PC-9 (cell line): ENCODE measurements at regions not wholly inside any gene's neighbourhood (a gene's known extent, or its start where the extent isn't known, plus 50 kb on each side); places are given as distances from the start of the nearest gene placed in this dataset.

ENCODE experiments used
- BruUV-seq: library from RNA; stranded (reverse); fragments of 400-500 nt; replicated peaks from 2 replicates; lab custom pipeline; 2021; lab: Mats Ljungman, UMichigan
- CTCF ChIA-PET: fragments of 300-600 bp; sonication (Branson Sonifier 250); formaldehyde crosslinking; loops from one replicate; lab custom pipeline; 2022; ENCODE audit warnings: antibody characterized with exemption; lab: Charles Lee
- POLR2A ChIA-PET: fragments of 300-600 bp; sonication (Branson Sonifier 250); formaldehyde crosslinking; loops from one replicate; lab custom pipeline; 2022; ENCODE audit warnings: antibody characterized with exemption; ENCODE audit not compliant: unreplicated experiment; lab: Charles Lee
- DNase-seq, 2 experiments: peaks; one replicate each; pipeline versions ENCODE4 v3.0.0 to v3.0.0-alpha.2; 2015 to 2022; ENCODE audit warnings: mixed read lengths in 1 of 2
- H2AFZ ChIP-seq: fragments of 200-600 bp; sonication (generic); 2 replicates; pipeline ENCODE4 v1.8.1; 2017; ENCODE audit warnings: antibody characterized with exemption
- H3F3A ChIP-seq: fragments of 200-600 bp; sonication (generic); 2 replicates; pipeline ENCODE4 v1.8.1; 2017; ENCODE audit warnings: antibody characterized with exemption, mild to moderate bottlenecking, low read depth; ENCODE audit not compliant: insufficient read depth
- H3K27ac ChIP-seq: fragments of 200-600 bp; sonication (generic); 2 replicates; pipeline ENCODE4 v1.6.1; 2016; ENCODE audit warnings: mixed run types
- H3K27me3 ChIP-seq: fragments of 200-600 bp; sonication (generic); 2 replicates; pipeline ENCODE4 v1.6.1; 2016; ENCODE audit warnings: low read depth, mixed run types; ENCODE audit not compliant: insufficient read depth
- H3K36me3 ChIP-seq: fragments of 200-600 bp; sonication (generic); 2 replicates; pipeline ENCODE4 v1.6.1; 2016; ENCODE audit warnings: low read depth, mixed run types
- H3K4me1 ChIP-seq: fragments of 200-600 bp; sonication (generic); replicated peaks from 2 replicates; pipeline ENCODE4 v1.6.1; 2016; ENCODE audit warnings: mixed run types; ENCODE audit not compliant: insufficient read depth
- H3K4me2 ChIP-seq: fragments of 200-600 bp; sonication (generic); 2 replicates; pipeline ENCODE4 v1.6.1; 2017; ENCODE audit warnings: mixed run types
- H3K4me3 ChIP-seq: fragments of 200-600 bp; sonication (generic); 2 replicates; pipeline ENCODE4 v1.6.1; 2016; ENCODE audit warnings: mixed run types
- H3K79me2 ChIP-seq: fragments of 200-600 bp; sonication (generic); 2 replicates; pipeline ENCODE4 v1.6.1; 2017; ENCODE audit warnings: low read depth, mixed run types
- H3K9me2 ChIP-seq: fragments of 200-600 bp; sonication (generic); 2 replicates; pipeline ENCODE4 v1.8.1; 2017; ENCODE audit warnings: mild to moderate bottlenecking; ENCODE audit not compliant: insufficient read depth
- H3K9me3 ChIP-seq: fragments of 200-600 bp; sonication (generic); 2 replicates; pipeline ENCODE4 v1.8.1; 2016; ENCODE audit warnings: low read depth; ENCODE audit not compliant: insufficient read depth
- H4K20me1 ChIP-seq: fragments of 200-600 bp; sonication (generic); 2 replicates; pipeline ENCODE4 v1.8.1; 2017; ENCODE audit not compliant: insufficient read depth
- CTCF ChIP-seq: fragments of 200-600 bp; sonication (generic); conservative IDR thresholded peaks from 2 replicates; pipeline ENCODE4 v1.6.1; 2017; ENCODE audit warnings: mixed run types, antibody characterized with exemption, mild to moderate bottlenecking, moderate library complexity
- EZH2 ChIP-seq: fragments of 200-600 bp; sonication (generic); IDR thresholded peaks from 2 replicates; pipeline ENCODE4 v1.8.0; 2017; ENCODE audit warnings: antibody characterized with exemption, low read depth
- intact Hi-C: fragments of 100-400 bp; cut with micrococcal nuclease; formaldehyde crosslinking; loops from one replicate; pipeline ENCODE4 v1.10.0; 2022; ENCODE audit not compliant: unreplicated experiment

DNA sequence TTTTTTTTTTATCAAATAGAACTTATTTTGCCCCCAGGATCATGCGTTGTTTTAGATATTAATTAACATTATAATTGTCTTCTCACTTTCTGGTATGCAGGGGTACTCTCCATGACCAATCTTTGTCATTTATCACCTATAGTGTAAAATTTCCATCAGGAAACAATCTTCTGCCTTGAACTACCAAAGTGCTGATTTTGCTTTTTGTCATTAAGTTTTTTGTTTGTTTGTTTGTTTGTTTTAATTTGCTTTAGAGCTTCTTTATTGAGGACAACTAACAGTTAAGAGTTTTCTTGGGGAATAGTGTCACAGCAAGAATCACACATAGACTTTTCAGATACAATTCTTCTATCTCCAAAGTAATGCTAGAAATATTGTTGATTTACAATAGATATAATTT lies 171.2 kb upstream of the PRPS1L1 start:
- Histone ChIP-seq H3F3A (no peaks in the 10 kb centered on the region), H3K4me3 (no peak overlapping the region), H3K9me3 (no peaks in the 10 kb centered on the region), H3K9me2 (no peaks in the 10 kb centered on the region), H3K27ac (no peak overlapping the region), H2AFZ (no peak overlapping the region), H3K4me2 (no peak overlapping the region), H4K20me1 (no peaks in the 10 kb centered on the region), H3K27me3 (no peaks in the 10 kb centered on the region), H3K4me1 (no peaks in the 10 kb centered on the region), H3K36me3 (no peaks in the 10 kb centered on the region), H3K79me2 (no peaks in the 10 kb centered on the region)
- no peak for DNase-seq
- CTCF ChIA-PET, result no interaction called here
- TF ChIP-seq CTCF (no peak), EZH2 (no peak)
- intact Hi-C loops, result no loop called here
- POLR2A ChIA-PET, result no interaction called here
- no TSS peak for BruUV-seq

GRCh38 chr7:18200266-18200665 lies 172.6 kb upstream of the PRPS1L1 start:
- CTCF ChIA-PET, result interaction anchor here (0.6 kb wide), 1 partner anchor 916 kb away, joined by 13 read pairs; no protein-coding TSS in a partner anchor

GRCh38 chr7:18200855-18201254 lies 173.2 kb upstream of the PRPS1L1 start:
- H3K79me2 ChIP-seq, result no peaks in the 10 kb centered on the region
- H3K4me1 ChIP-seq, result no peaks in the 10 kb centered on the region
- H3K27me3 ChIP-seq, result no peaks in the 10 kb centered on the region
- H3K9me3 ChIP-seq, result no peaks in the 10 kb centered on the region
- H3K9me2 ChIP-seq, result no peaks in the 10 kb centered on the region
- DNase-seq, result no peak
- no peaks in the 10 kb centered on the region for H4K20me1 ChIP-seq
- no peaks in the 10 kb centered on the region for H3F3A ChIP-seq
- no peak overlapping the region for H3K27ac ChIP-seq
- intact Hi-C loops, result no loop called here
- ChIA-PET CTCF (interaction anchor here (0.6 kb wide), 1 partner anchor 915 kb away, joined by 13 read pairs; no protein-coding TSS in a partner anchor), POLR2A (no interaction called here)
- no peak overlapping the region for H3K4me2 ChIP-seq
- H3K36me3 ChIP-seq, result no peaks in the 10 kb centered on the region
- BruUV-seq, result no TSS peak
- H3K4me3 ChIP-seq, result no peak overlapping the region
- no peak overlapping the region for H2AFZ ChIP-seq
- TF ChIP-seq EZH2, result no peak
- no peak for TF ChIP-seq CTCF

More at GRCh38 chr7:18200266-18200665, 172.6 kb upstream of the PRPS1L1 start:
- Histone ChIP-seq H3K4me2 (no peak overlapping the region), H3K27ac (no peak overlapping the region), H2AFZ (no peak overlapping the region), H3K4me1 (no peaks in the 10 kb centered on the region), H3K4me3 (no peak overlapping the region), H3K9me3 (no peaks in the 10 kb centered on the region), H3K9me2 (no peaks in the 10 kb centered on the region), H3K27me3 (no peaks in the 10 kb centered on the region), H4K20me1 (no peaks in the 10 kb centered on the region), H3F3A (no peaks in the 10 kb centered on the region), H3K79me2 (no peaks in the 10 kb centered on the region), H3K36me3 (no peaks in the 10 kb centered on the region)
- POLR2A ChIA-PET, result no interaction called here
- TF ChIP-seq CTCF (no peak), EZH2 (no peak)
- BruUV-seq, result no TSS peak
- no peak for DNase-seq
- intact Hi-C loops, result no loop called here
